ENCODE measurements at regions not wholly inside any gene's neighbourhood (a gene's known extent, or its start where the extent isn't known, plus 50 kb on each side); places are given as distances from the start of the nearest gene placed in this dataset.
"Not testable (repeated sequence)": the region's sequence is repeated elsewhere in the genome, so short reads cannot be mapped to it uniquely, and the experiment has no call there.

GRCh38 chr9:66782010-66782409 is 118.5 kb upstream of the ZNF658 start:
- DNase-seq (ENCODE audit: low read depth, low spot score); RAD21 ChIA-PET (ENCODE audit: low non-redundant PET in 1 of 2, low total read pairs in 2 of 2, uncharacterized antibody in 2 of 2, unreplicated experiment in 2 of 2); H3K9me2 ChIP-seq (ENCODE audit: insufficient read depth); H3K4me2 ChIP-seq (ENCODE audit: low read length); H3K79me2 ChIP-seq (ENCODE audit: insufficient read depth, low read length); H3K36me3 ChIP-seq (ENCODE audit: control insufficient read depth in 1 of 2, insufficient read depth in 2 of 2, low read length in 2 of 2); H3K9me3 ChIP-seq (ENCODE audit: control insufficient read depth in 1 of 2, insufficient read depth in 1 of 2, low read depth in 1 of 2, low read length in 2 of 2); H2AFZ ChIP-seq (ENCODE audit: low read depth, low read length, poor library complexity, severe bottlenecking); CTCF ChIA-PET; POLR2A ChIA-PET; H3K27me3 ChIP-seq (ENCODE audit: insufficient read depth, low read length); H3K4me3 ChIP-seq (replicated peaks in 1 of 2; ENCODE audit: low read depth in 1 of 2, low read length in 2 of 2); H3K9ac ChIP-seq (ENCODE audit: low read length); BruUV-seq (replicated peaks); H3K4me1 ChIP-seq (ENCODE audit: control insufficient read depth in 1 of 2, insufficient read depth in 2 of 2, low read length in 2 of 2); intact Hi-C loops (cut with micrococcal nuclease); H4K20me1 ChIP-seq (ENCODE audit: insufficient read depth); H3K27ac ChIP-seq (ENCODE audit: low read depth, low read length); ATAC-seq: not testable (repeated sequence)

GRCh38 chr9:66785603-66786002 is 114.9 kb upstream of the ZNF658 start:
- intact Hi-C loops (cut with micrococcal nuclease); H4K20me1 ChIP-seq (ENCODE audit: insufficient read depth); DNase-seq (ENCODE audit: low read depth, low spot score); H3K27ac ChIP-seq (ENCODE audit: low read depth, low read length); H3K9me3 ChIP-seq (ENCODE audit: control insufficient read depth in 1 of 2, insufficient read depth in 1 of 2, low read depth in 1 of 2, low read length in 2 of 2); ATAC-seq; H3K36me3 ChIP-seq (ENCODE audit: control insufficient read depth in 1 of 2, insufficient read depth in 2 of 2, low read length in 2 of 2); BruUV-seq (replicated peaks); CTCF ChIA-PET; H3K79me2 ChIP-seq (ENCODE audit: insufficient read depth, low read length); RAD21 ChIA-PET (ENCODE audit: low non-redundant PET in 1 of 2, low total read pairs in 2 of 2, uncharacterized antibody in 2 of 2, unreplicated experiment in 2 of 2); H3K27me3 ChIP-seq (ENCODE audit: insufficient read depth, low read length); H2AFZ ChIP-seq (ENCODE audit: low read depth, low read length, poor library complexity, severe bottlenecking); H3K4me1 ChIP-seq (ENCODE audit: control insufficient read depth in 1 of 2, insufficient read depth in 2 of 2, low read length in 2 of 2); POLR2A ChIA-PET; H3K4me2 ChIP-seq (ENCODE audit: low read length); H3K4me3 ChIP-seq (replicated peaks in 1 of 2; ENCODE audit: low read depth in 1 of 2, low read length in 2 of 2); H3K9me2 ChIP-seq (ENCODE audit: insufficient read depth); H3K9ac ChIP-seq (ENCODE audit: low read length): not testable (repeated sequence)

GRCh38 chr9:66791092-66791750 is 109.3 kb upstream of the ZNF658 start:
- DNase-seq (ENCODE audit: low read depth, low spot score); H3K79me2 ChIP-seq (ENCODE audit: insufficient read depth, low read length); intact Hi-C loops (cut with micrococcal nuclease); H3K9me3 ChIP-seq (ENCODE audit: control insufficient read depth in 1 of 2, insufficient read depth in 1 of 2, low read depth in 1 of 2, low read length in 2 of 2); H3K9me2 ChIP-seq (ENCODE audit: insufficient read depth); RAD21 ChIA-PET (ENCODE audit: low non-redundant PET in 1 of 2, low total read pairs in 2 of 2, uncharacterized antibody in 2 of 2, unreplicated experiment in 2 of 2); H3K27ac ChIP-seq (ENCODE audit: low read depth, low read length); H3K4me2 ChIP-seq (ENCODE audit: low read length); POLR2A ChIA-PET; ATAC-seq; H3K4me1 ChIP-seq (ENCODE audit: control insufficient read depth in 1 of 2, insufficient read depth in 2 of 2, low read length in 2 of 2); H3K9ac ChIP-seq (ENCODE audit: low read length); H3K36me3 ChIP-seq (ENCODE audit: control insufficient read depth in 1 of 2, insufficient read depth in 2 of 2, low read length in 2 of 2); H3K4me3 ChIP-seq (replicated peaks in 1 of 2; ENCODE audit: low read depth in 1 of 2, low read length in 2 of 2); BruUV-seq (replicated peaks); H2AFZ ChIP-seq (ENCODE audit: low read depth, low read length, poor library complexity, severe bottlenecking); H4K20me1 ChIP-seq (ENCODE audit: insufficient read depth); CTCF ChIA-PET; H3K27me3 ChIP-seq (ENCODE audit: insufficient read depth, low read length): not testable (repeated sequence)

GRCh38 chr9:66794769-66795168 is 105.8 kb upstream of the ZNF658 start:
- POLR2A ChIA-PET; H3K4me2 ChIP-seq (ENCODE audit: low read length); H3K27me3 ChIP-seq (ENCODE audit: insufficient read depth, low read length); H3K4me3 ChIP-seq (replicated peaks in 1 of 2; ENCODE audit: low read depth in 1 of 2, low read length in 2 of 2); H3K4me1 ChIP-seq (ENCODE audit: control insufficient read depth in 1 of 2, insufficient read depth in 2 of 2, low read length in 2 of 2); BruUV-seq (replicated peaks); RAD21 ChIA-PET (ENCODE audit: low non-redundant PET in 1 of 2, low total read pairs in 2 of 2, uncharacterized antibody in 2 of 2, unreplicated experiment in 2 of 2); H4K20me1 ChIP-seq (ENCODE audit: insufficient read depth); H3K79me2 ChIP-seq (ENCODE audit: insufficient read depth, low read length); DNase-seq (ENCODE audit: low read depth, low spot score); H3K9ac ChIP-seq (ENCODE audit: low read length); H3K9me2 ChIP-seq (ENCODE audit: insufficient read depth); CTCF ChIA-PET; H3K36me3 ChIP-seq (ENCODE audit: control insufficient read depth in 1 of 2, insufficient read depth in 2 of 2, low read length in 2 of 2); H3K27ac ChIP-seq (ENCODE audit: low read depth, low read length); ATAC-seq; intact Hi-C loops (cut with micrococcal nuclease); H3K9me3 ChIP-seq (ENCODE audit: control insufficient read depth in 1 of 2, insufficient read depth in 1 of 2, low read depth in 1 of 2, low read length in 2 of 2); H2AFZ ChIP-seq (ENCODE audit: low read depth, low read length, poor library complexity, severe bottlenecking): not testable (repeated sequence)

All from HCT116 (cell line).